NCI-H146 treated with DMSO at 0.1 percent for 48 hours (cell line): ENCODE measurements at regions not wholly inside any gene's neighbourhood (a gene's known extent, or its start where the extent isn't known, plus 50 kb on each side); places are given as distances from the start of the nearest gene placed in this dataset.

Source experiments
- DNase-seq: peaks from one replicate; lab custom pipeline; 2025; ENCODE audit not compliant: unreplicated experiment; lab: John Stamatoyannopoulos, UW

GRCh38 chr14:51395361-51395849, 155.4 kb downstream of the TMX1 start:
- DNase-seq: no peak

- DNase-seq: no peak
These were observed 156.3 kb downstream of the TMX1 start for GRCh38 chr14:51396222-51396815.

- no peak for DNase-seq
These were observed 158.9 kb downstream of the TMX1 start for GRCh38 chr14:51398898-51399297.

GRCh38 chr14:51400139-51400538, 160.1 kb downstream of the TMX1 start:
- DNase-seq: no peak

GRCh38 chr14:51401272-51401671, 161.2 kb downstream of the TMX1 start:
- no peak for DNase-seq

GRCh38 chr14:51401756-51402155, 161.7 kb downstream of the TMX1 start:
- DNase-seq: no peak

- no peak for DNase-seq
These were observed 170.8 kb downstream of the TMX1 start for GRCh38 chr14:51410897-51411296.

GRCh38 chr14:51419685-51420084, 179.6 kb downstream of the TMX1 start:
- DNase-seq: no peak

- DNase-seq: no peak
These were observed 182.7 kb downstream of the TMX1 start for GRCh38 chr14:51422704-51423103.

- no peak for DNase-seq
These were observed 184.0 kb downstream of the TMX1 start for GRCh38 chr14:51424041-51424440.

GRCh38 chr14:51424561-51425251, 184.7 kb downstream of the TMX1 start:
- no peak for DNase-seq

GRCh38 chr14:51428981-51429380, 188.9 kb downstream of the TMX1 start:
- DNase-seq: no peak

GRCh38 chr14:51430079-51430478, 190.0 kb downstream of the TMX1 start:
- DNase-seq: no peak

- DNase-seq: no peak
These were observed 190.6 kb downstream of the TMX1 start for GRCh38 chr14:51430633-51431032.

- no peak for DNase-seq
These were observed 191.1 kb downstream of the TMX1 start for GRCh38 chr14:51431033-51431709.

- no peak for DNase-seq
These were observed 191.7 kb downstream of the TMX1 start for GRCh38 chr14:51431741-51432140.

GRCh38 chr14:51432302-51432948, 192.4 kb downstream of the TMX1 start:
- DNase-seq: no peak

- DNase-seq: no peak
These were observed 196.6 kb downstream of the TMX1 start for GRCh38 chr14:51436630-51437029.

GRCh38 chr14:51439896-51440295, 199.8 kb downstream of the TMX1 start:
- no peak for DNase-seq

GRCh38 chr14:51441001-51441400, 201.0 kb downstream of the TMX1 start:
- DNase-seq: no peak

- DNase-seq: no peak
These were observed 202.6 kb downstream of the TMX1 start for GRCh38 chr14:51442513-51443175.
